ENCODE measurements at regions not wholly inside any gene's neighbourhood (a gene's known extent, or its start where the extent isn't known, plus 50 kb on each side); places are given as distances from the start of the nearest gene placed in this dataset.

DNA sequence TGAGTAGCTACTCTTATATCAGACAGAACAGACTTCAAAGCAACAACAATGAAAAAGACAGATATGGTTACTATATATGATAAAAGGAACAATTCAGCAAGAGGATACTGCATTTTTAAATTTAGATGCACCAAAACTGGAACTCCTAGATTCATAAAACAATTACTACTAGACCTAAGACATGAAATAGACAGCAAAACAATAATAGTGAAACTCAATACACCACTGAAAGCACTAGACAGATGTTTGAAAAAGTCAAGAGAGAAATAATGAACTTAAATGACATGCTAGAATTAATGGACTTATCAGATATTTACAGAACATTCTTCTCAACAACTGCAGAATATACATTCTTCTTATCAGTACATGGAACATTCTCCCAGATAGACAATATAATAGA lies 99.5 kb upstream of the ITM2A start:
- TF ChIP-seq, protein P1, sequence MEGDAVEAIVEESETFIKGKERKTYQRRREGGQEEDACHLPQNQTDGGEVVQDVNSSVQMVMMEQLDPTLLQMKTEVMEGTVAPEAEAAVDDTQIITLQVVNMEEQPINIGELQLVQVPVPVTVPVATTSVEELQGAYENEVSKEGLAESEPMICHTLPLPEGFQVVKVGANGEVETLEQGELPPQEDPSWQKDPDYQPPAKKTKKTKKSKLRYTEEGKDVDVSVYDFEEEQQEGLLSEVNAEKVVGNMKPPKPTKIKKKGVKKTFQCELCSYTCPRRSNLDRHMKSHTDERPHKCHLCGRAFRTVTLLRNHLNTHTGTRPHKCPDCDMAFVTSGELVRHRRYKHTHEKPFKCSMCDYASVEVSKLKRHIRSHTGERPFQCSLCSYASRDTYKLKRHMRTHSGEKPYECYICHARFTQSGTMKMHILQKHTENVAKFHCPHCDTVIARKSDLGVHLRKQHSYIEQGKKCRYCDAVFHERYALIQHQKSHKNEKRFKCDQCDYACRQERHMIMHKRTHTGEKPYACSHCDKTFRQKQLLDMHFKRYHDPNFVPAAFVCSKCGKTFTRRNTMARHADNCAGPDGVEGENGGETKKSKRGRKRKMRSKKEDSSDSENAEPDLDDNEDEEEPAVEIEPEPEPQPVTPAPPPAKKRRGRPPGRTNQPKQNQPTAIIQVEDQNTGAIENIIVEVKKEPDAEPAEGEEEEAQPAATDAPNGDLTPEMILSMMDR (IDR thresholded peaks at IDR 0.05; ENCODE audit: poor library complexity), result no peak
- TF ChIP-seq EZH2 (IDR thresholded peaks at IDR 0.05; ENCODE audit: borderline replicate concordance), result no peak

All from hepatocyte (in vitro differentiated cells).